ENCODE measurements at regions not wholly inside any gene's neighbourhood (a gene's known extent, or its start where the extent isn't known, plus 50 kb on each side); places are given as distances from the start of the nearest gene placed in this dataset.

DNA sequence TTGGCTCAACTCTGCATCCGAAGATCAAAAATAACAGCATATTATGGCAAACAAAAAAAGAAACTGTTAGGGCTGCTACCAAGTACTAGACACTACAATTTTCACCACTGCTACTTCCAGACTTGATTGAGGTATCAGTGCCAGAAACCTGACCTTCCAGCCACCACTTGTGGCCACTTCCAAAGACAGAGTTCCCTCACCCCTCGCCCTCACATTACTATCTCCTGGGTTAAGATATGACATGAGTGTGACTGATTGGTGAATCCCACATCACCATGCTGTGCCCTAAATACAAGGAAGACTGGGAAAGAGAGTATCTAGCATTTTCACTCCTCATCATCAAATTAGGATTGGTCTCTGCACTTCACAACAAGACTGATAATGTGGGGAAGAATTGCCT is 296.1 kb upstream of the NT5C1B start (continued):
- TF ChIP-seq, protein P1, sequence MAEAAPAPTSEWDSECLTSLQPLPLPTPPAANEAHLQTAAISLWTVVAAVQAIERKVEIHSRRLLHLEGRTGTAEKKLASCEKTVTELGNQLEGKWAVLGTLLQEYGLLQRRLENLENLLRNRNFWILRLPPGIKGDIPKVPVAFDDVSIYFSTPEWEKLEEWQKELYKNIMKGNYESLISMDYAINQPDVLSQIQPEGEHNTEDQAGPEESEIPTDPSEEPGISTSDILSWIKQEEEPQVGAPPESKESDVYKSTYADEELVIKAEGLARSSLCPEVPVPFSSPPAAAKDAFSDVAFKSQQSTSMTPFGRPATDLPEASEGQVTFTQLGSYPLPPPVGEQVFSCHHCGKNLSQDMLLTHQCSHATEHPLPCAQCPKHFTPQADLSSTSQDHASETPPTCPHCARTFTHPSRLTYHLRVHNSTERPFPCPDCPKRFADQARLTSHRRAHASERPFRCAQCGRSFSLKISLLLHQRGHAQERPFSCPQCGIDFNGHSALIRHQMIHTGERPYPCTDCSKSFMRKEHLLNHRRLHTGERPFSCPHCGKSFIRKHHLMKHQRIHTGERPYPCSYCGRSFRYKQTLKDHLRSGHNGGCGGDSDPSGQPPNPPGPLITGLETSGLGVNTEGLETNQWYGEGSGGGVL (tag by site-specific recombination; IDR thresholded peaks at IDR 0.05): no peak
- TF ChIP-seq ZNF239 (tag by site-specific recombination; IDR thresholded peaks at IDR 0.05): no peak
- TF ChIP-seq ZNF555 (tag by site-specific recombination; conservative IDR thresholded peaks at IDR 0.05): no peak
- TF ChIP-seq ZNF677 (tag by site-specific recombination; IDR thresholded peaks at IDR 0.05): no peak
- TF ChIP-seq SCRT2 (tag by site-specific recombination; IDR thresholded peaks at IDR 0.05): no peak

DNA sequence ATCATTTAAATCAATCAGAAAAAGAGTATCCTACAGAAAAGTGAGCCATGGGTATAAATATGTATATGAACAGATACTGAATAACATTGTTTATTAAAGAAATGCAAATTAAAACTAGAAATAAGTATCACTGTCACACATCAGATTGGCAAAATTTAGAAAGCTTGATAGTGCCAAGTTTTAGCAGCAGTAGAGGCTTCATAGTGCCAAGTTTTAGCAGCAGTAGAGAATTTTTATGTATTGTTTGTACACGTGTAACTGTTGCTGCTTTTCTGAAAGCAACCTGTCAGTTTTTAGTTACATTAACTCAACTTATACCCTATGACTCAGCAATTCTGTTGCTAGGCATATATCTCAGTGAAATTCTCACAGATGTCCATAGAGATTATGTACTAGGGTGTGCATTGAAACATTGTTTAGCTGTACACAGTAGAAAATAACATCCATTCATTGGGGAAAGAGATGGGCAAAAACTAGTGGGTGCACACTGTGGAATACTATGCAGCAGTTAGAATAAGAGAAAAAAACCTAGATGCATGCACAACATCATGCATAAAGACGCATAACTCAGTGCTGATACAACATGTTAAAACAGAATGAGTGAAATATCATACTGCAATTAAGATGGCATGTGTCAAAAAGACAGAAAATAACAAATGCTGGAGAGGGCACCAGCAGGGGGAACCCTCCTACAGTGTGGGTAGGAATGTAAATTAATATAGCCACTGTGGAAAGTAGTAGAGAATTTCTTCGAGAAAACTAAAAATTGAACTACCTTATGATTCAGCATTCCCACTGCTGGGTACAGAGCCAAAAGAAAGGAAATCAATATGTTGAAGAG is 294.5 kb upstream of the NT5C1B start:
- ChIA-PET CTCF (interaction anchor here (0.6 to 0.7 kb wide), 3 partner anchors 17 to 481 kb away, joined by 3 read pairs; no protein-coding TSS in a partner anchor), POLR2A (no interaction called here)
- no peaks in the 10 kb centered on the region for H3K4me1 ChIP-seq (ENCODE audit: control insufficient read depth, insufficient read depth, low read length)
- H3K4me3 ChIP-seq (ENCODE audit: low read depth, low read length): no peak overlapping the region
- H3K36me3 ChIP-seq (ENCODE audit: control insufficient read depth in 2 of 2, insufficient read depth in 1 of 2, low read length in 2 of 2): no peaks in the 10 kb centered on the region
- H3K27ac ChIP-seq (ENCODE audit: extremely low read depth, low read depth, low read length): no peak overlapping the region
- TF ChIP-seq HOXA7 (CRISPR knock-in tag; IDR thresholded peaks at IDR 0.05; ENCODE audit: borderline replicate concordance) (no peak), SCRT1 (tag by site-specific recombination; IDR thresholded peaks at IDR 0.05; ENCODE audit: borderline replicate concordance) (no peak), ZNF501 (tag by site-specific recombination; IDR thresholded peaks at IDR 0.05) (no peak), MYNN (tag by site-specific recombination; IDR thresholded peaks at IDR 0.05; ENCODE audit: borderline replicate concordance) (no peak), GLI2 (tag by site-specific recombination; IDR thresholded peaks at IDR 0.05; ENCODE audit: borderline replicate concordance, low read depth) (no peak), ZNF10 (tag by site-specific recombination; IDR thresholded peaks at IDR 0.05) (no peak), ZNF510 (tag by site-specific recombination; IDR thresholded peaks at IDR 0.05; ENCODE audit: insufficient replicate concordance) (no peak), GLIS1 (tag by site-specific recombination; IDR thresholded peaks at IDR 0.05) (no peak), ZBTB20 (tag by site-specific recombination; IDR thresholded peaks at IDR 0.05) (no peak)
- TF ChIP-seq, protein P2, sequence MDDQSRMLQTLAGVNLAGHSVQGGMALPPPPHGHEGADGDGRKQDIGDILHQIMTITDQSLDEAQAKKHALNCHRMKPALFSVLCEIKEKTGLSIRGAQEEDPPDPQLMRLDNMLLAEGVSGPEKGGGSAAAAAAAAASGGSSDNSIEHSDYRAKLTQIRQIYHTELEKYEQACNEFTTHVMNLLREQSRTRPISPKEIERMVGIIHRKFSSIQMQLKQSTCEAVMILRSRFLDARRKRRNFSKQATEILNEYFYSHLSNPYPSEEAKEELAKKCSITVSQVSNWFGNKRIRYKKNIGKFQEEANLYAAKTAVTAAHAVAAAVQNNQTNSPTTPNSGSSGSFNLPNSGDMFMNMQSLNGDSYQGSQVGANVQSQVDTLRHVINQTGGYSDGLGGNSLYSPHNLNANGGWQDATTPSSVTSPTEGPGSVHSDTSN (CRISPR knock-in tag; IDR thresholded peaks at IDR 0.05): no peak
- H3K9me3 ChIP-seq (ENCODE audit: control insufficient read depth, insufficient read depth, low read depth, low read length): no peaks in the 10 kb centered on the region

GRCh38 chr2:18871430-18871829 is 282.1 kb upstream of the NT5C1B start:
- CTCF ChIA-PET: no interaction called here
- Histone ChIP-seq H3K4me1 (ENCODE audit: control insufficient read depth, insufficient read depth, low read length) (no peaks in the 10 kb centered on the region), H3K36me3 (ENCODE audit: control insufficient read depth in 2 of 2, insufficient read depth in 1 of 2, low read length in 2 of 2) (no peaks in the 10 kb centered on the region), H3K27ac (ENCODE audit: extremely low read depth, low read depth, low read length) (no peak overlapping the region), H3K4me3 (ENCODE audit: low read depth, low read length) (no peak overlapping the region), H3K9me3 (ENCODE audit: control insufficient read depth, insufficient read depth, low read depth, low read length) (no peaks in the 10 kb centered on the region)
- POLR2A ChIA-PET: no interaction called here
- TF ChIP-seq, protein P3, sequence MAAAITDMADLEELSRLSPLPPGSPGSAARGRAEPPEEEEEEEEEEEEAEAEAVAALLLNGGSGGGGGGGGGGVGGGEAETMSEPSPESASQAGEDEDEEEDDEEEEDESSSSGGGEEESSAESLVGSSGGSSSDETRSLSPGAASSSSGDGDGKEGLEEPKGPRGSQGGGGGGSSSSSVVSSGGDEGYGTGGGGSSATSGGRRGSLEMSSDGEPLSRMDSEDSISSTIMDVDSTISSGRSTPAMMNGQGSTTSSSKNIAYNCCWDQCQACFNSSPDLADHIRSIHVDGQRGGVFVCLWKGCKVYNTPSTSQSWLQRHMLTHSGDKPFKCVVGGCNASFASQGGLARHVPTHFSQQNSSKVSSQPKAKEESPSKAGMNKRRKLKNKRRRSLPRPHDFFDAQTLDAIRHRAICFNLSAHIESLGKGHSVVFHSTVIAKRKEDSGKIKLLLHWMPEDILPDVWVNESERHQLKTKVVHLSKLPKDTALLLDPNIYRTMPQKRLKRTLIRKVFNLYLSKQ (tag by site-specific recombination; IDR thresholded peaks at IDR 0.05; ENCODE audit: borderline replicate concordance): no peak

Data from HEK293 (cell line).